Neuron (in vitro differentiated cells): ENCODE measurements at regions not wholly inside any gene's neighbourhood (a gene's known extent, or its start where the extent isn't known, plus 50 kb on each side); places are given as distances from the start of the nearest gene placed in this dataset.

Experiments
- H2AFZ ChIP-seq: one replicate; pipeline ENCODE4 v1.6.1; 2013; ENCODE audit warnings: low read depth, mild to moderate bottlenecking, inconsistent platforms, low read length, moderate library complexity
- H3K27me3 ChIP-seq: one replicate; pipeline ENCODE4 v1.6.1; 2013; ENCODE audit warnings: low read length; ENCODE audit not compliant: insufficient read depth
- H3K36me3 ChIP-seq: one replicate; pipeline ENCODE4 v1.6.1; 2013; ENCODE audit warnings: low read length; ENCODE audit not compliant: insufficient read depth
- H3K4me1 ChIP-seq: one replicate; pipeline ENCODE4 v1.6.1; 2013; ENCODE audit warnings: low read length; ENCODE audit not compliant: insufficient read depth
- H3K4me3 ChIP-seq: 2 replicates; pipeline ENCODE4 v1.5.1; 2013; ENCODE audit warnings: mild to moderate bottlenecking, low read length, moderate library complexity
- H3K9me3 ChIP-seq: one replicate; pipeline ENCODE4 v1.6.1; 2013; ENCODE audit warnings: low read length

DNA sequence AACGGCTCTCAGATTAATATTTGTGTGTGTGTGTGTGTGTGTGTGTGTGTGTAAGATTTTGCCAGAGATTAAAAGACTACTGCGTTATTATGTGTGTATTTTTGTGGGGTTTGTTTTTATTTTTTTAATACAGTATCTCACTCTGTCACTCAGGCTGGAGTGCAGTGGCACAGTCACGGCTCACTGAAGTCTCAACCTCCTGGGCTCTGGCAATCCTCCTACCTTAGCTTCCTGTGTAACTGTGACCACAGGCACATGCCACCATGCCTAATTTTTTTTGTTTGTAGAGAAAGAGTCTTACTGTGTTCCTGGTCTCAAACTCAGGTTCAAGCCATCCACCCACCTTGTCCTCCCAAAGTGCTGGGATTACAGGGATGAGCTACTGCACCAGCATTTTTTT lies 87.2 kb downstream of the CYB561 start:
- Histone ChIP-seq H3K9me3 (peaks cover 7% of the 10 kb centered on the region), H3K4me3 (no peak overlapping the region), H3K4me1 (no peaks in the 10 kb centered on the region), H3K27me3 (no peaks in the 10 kb centered on the region), H2AFZ (no peak overlapping the region), H3K36me3 (peaks cover 49% of the 10 kb centered on the region)

DNA sequence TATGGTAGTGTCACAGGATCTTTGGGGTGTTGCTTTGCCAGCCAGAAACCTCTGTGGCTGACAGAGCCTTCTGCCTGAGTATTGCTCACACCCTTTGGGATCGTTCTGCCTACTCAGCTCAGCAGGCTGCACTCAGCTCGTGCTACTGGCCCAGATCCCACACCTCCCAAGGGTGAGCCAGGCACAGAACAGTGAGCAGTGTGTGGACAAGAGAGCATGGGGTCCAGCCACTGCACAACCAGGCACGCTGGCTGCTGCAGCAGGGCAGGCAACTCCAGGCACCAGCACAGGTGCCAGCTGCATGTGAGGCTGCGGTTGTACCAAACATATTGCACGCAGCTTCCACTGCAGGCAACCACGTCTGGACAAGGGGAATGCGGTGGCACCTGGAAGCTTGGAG lies 84.9 kb downstream of the CYB561 start:
- no peak overlapping the region for H3K4me3 ChIP-seq
- no peaks in the 10 kb centered on the region for H3K4me1 ChIP-seq
- H2AFZ ChIP-seq, result no peak overlapping the region
- peaks cover 28% of the 10 kb centered on the region for H3K36me3 ChIP-seq
- H3K27me3 ChIP-seq, result no peaks in the 10 kb centered on the region
- H3K9me3 ChIP-seq, result peaks cover 7% of the 10 kb centered on the region

DNA sequence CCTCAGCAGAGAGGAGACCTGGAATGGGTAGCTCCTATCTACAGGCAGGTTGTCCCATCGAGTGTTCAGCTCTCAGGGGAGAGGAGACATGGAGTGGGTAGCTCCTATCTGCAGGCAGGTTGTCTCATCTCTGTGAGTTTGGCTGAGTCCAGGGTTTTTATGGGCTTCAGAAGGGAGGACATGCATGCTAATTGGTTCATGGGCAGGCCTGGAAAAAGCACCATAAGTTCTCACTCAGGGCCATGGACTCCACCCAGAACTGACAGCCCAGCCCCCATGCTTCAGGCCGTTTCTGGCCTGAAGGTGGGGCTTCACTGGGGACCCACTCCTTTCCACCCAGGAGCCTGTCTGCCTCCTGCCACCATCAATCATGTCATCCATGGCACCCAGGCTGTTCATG lies 84.0 kb downstream of the CYB561 start:
- H3K27me3 ChIP-seq, result no peaks in the 10 kb centered on the region
- H3K4me1 ChIP-seq, result no peaks in the 10 kb centered on the region
- no peak overlapping the region for H2AFZ ChIP-seq
- no peak overlapping the region for H3K4me3 ChIP-seq
- H3K9me3 ChIP-seq, result peaks cover 7% of the 10 kb centered on the region
- peaks cover 28% of the 10 kb centered on the region for H3K36me3 ChIP-seq

DNA sequence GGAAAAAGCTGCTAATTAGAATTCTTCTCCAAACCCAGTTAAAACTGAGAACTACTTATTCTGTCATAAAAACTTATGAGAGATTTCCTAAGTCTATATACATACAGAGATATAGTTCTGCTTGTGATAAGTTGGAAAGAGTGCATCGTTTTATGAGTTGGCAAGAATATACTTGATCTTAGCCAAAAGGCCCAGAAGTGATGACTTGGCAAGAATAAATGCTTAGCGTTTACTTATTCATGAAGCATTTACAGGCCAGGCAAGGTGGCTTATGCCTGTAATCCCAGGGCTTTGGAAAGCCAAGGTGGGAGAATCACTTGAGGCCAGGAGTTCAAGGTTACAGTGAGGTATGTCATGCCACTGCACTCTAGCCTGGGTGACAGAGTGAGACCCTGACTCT lies 81.7 kb downstream of the CYB561 start:
- Histone ChIP-seq H3K4me3 (no peak overlapping the region), H3K36me3 (peaks cover 26% of the 10 kb centered on the region), H3K9me3 (peaks cover 7% of the 10 kb centered on the region), H3K4me1 (no peaks in the 10 kb centered on the region), H3K27me3 (no peaks in the 10 kb centered on the region), H2AFZ (no peak overlapping the region)

DNA sequence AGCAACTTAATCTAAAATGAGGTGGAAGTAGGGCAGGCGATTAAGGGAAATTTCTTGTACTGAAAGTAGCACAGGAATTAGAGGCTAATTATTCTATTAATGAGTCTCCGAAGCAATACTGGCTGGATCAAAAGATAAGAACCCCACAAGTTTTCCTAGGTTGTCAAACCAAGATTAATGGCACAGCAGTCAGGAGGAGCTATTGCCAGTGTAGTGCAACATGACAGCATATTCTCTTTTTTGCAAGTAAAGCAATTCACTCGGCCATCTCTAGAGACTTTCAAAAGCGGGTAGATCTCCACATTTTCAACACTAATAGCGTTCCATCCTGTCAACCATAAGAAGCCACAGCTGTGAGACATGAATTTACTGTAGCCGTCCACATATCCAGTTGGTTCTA lies 81.2 kb downstream of the CYB561 start:
- H3K4me3 ChIP-seq, result no peak overlapping the region
- peaks cover 24% of the 10 kb centered on the region for H3K36me3 ChIP-seq
- H3K4me1 ChIP-seq, result no peaks in the 10 kb centered on the region
- H3K27me3 ChIP-seq, result no peaks in the 10 kb centered on the region
- H2AFZ ChIP-seq, result no peak overlapping the region
- H3K9me3 ChIP-seq, result peaks cover 7% of the 10 kb centered on the region

DNA sequence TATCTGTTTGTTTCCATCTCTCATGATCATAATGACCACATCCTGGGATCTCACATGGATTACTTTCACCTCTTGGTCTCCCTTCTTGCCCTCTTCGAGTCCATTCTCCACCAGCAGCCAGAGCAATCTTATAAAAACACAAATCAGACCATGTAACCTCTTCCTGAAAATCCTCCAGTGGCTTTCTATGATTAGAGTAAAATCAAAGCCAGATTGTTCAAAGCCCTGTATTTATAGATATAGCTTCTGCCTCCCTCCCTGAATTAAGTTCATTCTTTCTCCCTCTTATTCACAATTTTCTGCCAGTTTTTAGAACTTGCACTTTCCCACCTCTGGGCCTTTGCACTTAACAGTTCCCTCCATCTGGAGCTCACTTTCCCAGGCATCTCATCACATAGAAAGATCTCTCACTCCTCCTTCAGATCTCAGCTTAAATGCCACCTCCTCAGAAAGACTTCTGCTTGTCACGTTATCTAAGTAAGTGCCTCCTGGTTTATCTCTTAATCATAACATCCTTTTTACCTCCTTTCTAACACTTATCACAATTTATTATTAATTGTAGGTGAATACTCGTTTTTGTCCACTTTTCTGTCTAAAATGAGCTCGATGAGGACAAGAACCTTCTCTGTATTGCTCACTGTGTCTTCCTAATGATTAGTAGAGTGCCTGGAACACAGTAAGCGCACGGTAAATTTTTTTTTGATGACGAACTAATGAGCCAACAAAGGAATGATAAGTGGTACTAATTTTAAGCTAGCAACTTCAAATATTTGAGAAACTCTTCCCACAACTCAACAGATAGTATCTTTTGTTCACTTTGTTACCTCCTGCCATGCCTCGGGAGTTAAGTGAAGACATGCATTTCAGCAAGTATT lies 80.5 kb downstream of the CYB561 start:
- no peaks in the 10 kb centered on the region for H3K4me1 ChIP-seq
- no peak overlapping the region for H2AFZ ChIP-seq
- peaks cover 23% of the 10 kb centered on the region for H3K36me3 ChIP-seq
- H3K4me3 ChIP-seq, result no peak overlapping the region
- H3K27me3 ChIP-seq, result no peaks in the 10 kb centered on the region
- H3K9me3 ChIP-seq, result peaks cover 7% of the 10 kb centered on the region

DNA sequence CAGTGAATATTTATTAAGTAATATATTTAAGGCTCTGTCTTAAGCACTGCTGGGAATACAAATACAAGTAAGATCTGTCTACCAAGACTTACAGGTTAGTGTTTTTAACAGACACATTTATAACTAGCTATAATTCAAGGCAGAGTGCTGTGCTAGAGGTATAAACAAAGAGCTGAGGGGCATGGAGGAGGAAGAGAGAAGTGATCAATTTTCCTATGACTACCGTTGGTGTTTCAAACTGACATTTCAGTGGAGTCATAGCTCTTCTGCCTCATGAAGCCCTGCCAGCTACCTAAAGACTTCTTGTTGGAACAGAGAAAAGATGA lies 79.9 kb downstream of the CYB561 start:
- Histone ChIP-seq H3K27me3 (no peaks in the 10 kb centered on the region), H2AFZ (no peak overlapping the region), H3K36me3 (peaks cover 17% of the 10 kb centered on the region), H3K4me3 (no peak overlapping the region), H3K9me3 (peaks cover 5% of the 10 kb centered on the region), H3K4me1 (no peaks in the 10 kb centered on the region)

DNA sequence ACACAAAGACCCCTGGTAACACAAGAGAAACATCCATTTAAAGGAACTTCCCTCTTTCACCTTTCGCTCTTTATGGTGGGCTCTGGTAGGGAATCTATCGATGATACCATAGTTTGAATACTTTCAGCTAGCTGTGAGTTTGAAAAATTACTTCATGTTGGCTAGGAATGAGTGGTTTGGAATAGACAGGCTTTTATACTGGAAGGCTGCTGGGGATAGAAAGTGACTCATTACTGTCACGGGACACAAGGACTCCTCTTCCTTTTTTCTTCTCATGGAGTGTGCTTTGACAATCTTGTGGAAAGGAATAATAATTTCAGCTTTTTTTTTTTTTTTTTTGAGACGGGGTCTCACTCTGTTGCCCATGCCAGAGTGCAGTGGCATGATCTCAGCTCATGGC lies 76.9 kb downstream of the CYB561 start:
- Histone ChIP-seq H3K9me3 (peaks cover under 1% of the 10 kb centered on the region), H3K36me3 (peaks cover 7% of the 10 kb centered on the region), H2AFZ (no peak overlapping the region)

DNA sequence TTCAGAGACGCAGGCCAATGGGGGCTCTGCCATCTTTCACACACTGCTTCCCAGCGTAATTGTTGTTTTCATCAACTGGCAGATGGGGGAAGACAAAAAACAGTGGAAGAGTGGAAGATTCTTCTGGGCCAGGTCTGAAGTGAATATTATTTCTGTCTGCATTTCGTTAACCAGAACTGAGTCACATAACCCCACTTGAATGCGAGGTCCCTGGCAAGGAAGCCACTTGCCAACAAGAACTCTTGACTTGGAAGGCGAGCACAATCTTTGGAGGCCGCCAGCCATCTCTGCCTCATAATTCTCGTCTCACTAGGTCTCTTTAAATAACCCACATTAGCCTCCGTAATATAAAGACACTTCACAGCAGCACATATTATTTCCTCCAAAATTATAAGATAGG lies 75.4 kb downstream of the CYB561 start:
- no peak overlapping the region for H2AFZ ChIP-seq
- peaks cover 2% of the 10 kb centered on the region for H3K9me3 ChIP-seq
- H3K4me3 ChIP-seq, result no peak overlapping the region
- H3K4me1 ChIP-seq, result no peaks in the 10 kb centered on the region
- H3K36me3 ChIP-seq, result peaks cover 14% of the 10 kb centered on the region
- H3K27me3 ChIP-seq, result no peaks in the 10 kb centered on the region

More for the DNA sequence above, 76.9 kb downstream of the CYB561 start:
- Histone ChIP-seq H3K27me3 (no peaks in the 10 kb centered on the region), H3K4me3 (no peak overlapping the region), H3K4me1 (no peaks in the 10 kb centered on the region)

DNA sequence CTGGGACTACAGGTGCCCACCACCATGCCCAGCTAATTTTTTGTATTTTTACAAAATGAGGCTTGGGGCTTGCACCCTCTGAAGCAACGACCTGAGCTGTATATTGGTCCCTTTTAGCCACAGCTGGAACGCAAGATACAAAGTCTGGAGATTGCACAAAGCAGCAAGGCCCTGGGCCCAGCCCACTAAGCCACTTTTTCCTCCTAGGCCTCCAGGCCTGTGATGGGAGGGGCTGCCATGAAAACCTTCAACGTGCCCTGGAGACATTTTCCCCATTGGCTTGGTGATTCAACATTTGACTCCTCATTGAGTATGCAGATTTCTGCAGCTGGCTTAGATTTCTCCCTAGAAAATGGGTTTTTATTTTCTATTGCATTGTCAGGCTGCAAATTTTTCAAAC lies 69.2 kb downstream of the CYB561 start:
- no peak overlapping the region for H3K4me3 ChIP-seq
- no peaks in the 10 kb centered on the region for H3K27me3 ChIP-seq
- peaks cover 9% of the 10 kb centered on the region for H3K9me3 ChIP-seq
- H3K4me1 ChIP-seq, result no peaks in the 10 kb centered on the region
- H2AFZ ChIP-seq, result no peak overlapping the region
- H3K36me3 ChIP-seq, result peaks cover 42% of the 10 kb centered on the region

DNA sequence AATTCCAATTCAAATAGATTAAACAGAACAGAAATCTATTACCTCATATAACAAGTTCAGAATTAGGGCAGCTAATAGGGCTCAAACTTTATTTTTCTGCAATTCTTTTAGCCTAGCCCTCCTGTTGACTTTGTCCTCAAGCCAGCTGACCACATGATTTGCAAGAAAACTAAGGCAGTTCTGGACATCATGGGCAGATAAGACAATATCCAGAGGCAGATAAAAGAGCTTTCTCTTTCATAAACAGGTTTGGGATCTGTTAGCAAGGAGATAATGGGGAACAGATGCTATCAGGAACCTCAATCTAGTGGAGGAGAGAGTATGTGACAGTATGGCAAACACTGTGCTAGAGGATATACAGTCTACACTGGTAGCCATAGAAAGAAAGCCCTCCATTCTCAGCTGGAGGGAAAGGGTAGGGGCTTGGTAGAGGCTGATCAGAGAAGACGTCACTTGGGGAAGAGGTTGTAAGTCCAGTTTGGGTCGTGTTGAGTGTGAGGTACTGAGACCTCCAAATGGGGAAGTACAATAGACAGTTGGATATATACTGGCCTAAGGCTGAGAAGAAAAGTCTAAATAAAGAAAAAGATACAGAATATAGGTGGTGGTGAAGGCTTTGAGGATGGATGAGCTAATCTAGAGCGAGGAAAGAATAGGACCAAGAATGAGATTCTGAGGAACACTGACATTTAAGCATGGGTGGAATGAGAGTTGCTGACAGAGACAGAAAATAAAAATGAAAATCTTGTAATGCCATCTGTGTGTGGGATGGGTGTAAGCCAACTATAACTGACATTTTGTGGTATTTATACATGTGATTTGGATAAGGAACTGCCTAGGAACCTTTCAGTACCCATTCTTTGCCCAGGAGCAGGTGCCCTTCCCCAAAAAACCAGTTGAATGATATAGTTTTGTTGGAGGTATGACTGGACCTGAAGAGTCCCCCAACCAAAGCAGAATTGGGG lies 67.4 kb downstream of the CYB561 start:
- peaks cover 9% of the 10 kb centered on the region for H3K9me3 ChIP-seq
- H3K4me1 ChIP-seq, result no peaks in the 10 kb centered on the region
- H2AFZ ChIP-seq, result no peak overlapping the region
- H3K36me3 ChIP-seq, result peaks cover 45% of the 10 kb centered on the region
- no peaks in the 10 kb centered on the region for H3K27me3 ChIP-seq
- H3K4me3 ChIP-seq, result no peak overlapping the region

DNA sequence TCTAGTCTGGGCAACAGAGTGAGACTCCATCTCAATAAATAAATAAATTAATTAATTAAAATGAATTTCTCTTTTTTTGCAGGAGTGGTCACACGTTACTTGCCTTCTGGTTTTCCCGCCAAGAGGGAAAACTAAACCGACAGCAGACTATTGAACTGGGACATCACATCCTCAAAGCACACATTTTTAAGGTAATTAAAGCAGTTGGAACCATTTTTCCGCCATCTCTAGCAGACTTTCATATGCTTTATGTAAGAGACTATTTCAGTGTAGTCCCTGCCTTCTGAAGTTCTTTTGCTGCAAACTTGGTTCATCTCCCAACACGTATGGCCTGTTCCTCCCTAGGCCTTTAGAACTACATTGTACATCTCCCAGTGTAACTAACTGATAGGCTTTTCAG lies 66.5 kb downstream of the CYB561 start:
- peaks cover 7% of the 10 kb centered on the region for H3K9me3 ChIP-seq

DNA sequence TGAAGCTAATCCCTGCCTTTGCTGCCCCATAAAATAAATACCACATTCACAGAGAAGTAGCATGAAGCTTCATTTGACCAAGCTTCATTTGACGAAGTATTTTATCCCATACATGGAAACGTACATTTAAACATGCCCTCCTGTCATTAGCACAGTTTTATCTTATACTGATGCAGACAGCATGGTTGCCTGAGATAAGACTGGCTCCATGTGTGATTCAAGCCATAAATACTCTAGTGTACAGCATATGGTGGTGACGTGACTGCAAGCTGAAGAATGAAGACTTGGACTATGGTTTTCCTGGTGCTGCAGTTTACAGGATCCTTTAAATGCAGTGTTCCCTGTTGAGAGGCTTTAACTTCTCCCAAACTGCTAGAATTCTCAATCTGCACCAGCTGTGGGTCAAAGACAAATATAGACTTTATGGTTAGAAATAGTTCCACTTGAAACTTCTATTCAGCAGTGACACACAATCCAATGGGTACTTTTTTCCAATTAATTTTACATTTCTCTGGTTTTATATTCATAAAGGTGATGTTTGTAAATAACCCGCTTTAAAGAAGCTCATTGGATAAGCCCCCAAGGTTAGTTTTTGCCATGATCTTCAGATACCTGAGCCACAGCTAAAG lies 64.9 kb downstream of the CYB561 start:
- H3K36me3 ChIP-seq, result peaks cover 38% of the 10 kb centered on the region
- no peak overlapping the region for H2AFZ ChIP-seq
- peaks cover 6% of the 10 kb centered on the region for H3K9me3 ChIP-seq
- H3K27me3 ChIP-seq, result no peaks in the 10 kb centered on the region
- no peak overlapping the region for H3K4me3 ChIP-seq
- H3K4me1 ChIP-seq, result no peaks in the 10 kb centered on the region

More for the DNA sequence above, 66.5 kb downstream of the CYB561 start:
- no peak overlapping the region for H3K4me3 ChIP-seq
- peaks cover 45% of the 10 kb centered on the region for H3K36me3 ChIP-seq
- no peaks in the 10 kb centered on the region for H3K27me3 ChIP-seq
- no peak overlapping the region for H2AFZ ChIP-seq
- H3K4me1 ChIP-seq, result no peaks in the 10 kb centered on the region
